NCI-H748 (cell line): ENCODE measurements at regions not wholly inside any gene's neighbourhood (a gene's known extent, or its start where the extent isn't known, plus 50 kb on each side); places are given as distances from the start of the nearest gene placed in this dataset.
A peak's percentile ranks its signal among the peaks of the same experiment; 100 is the strongest.
"Not testable (repeated sequence)": the region's sequence is repeated elsewhere in the genome, so short reads cannot be mapped to it uniquely, and the experiment has no call there.

Source experiments
- DNase-seq: peaks from one replicate; lab custom pipeline; 2025; ENCODE audit not compliant: unreplicated experiment; lab: John Stamatoyannopoulos, UW

GRCh38 chr20:8986631-8987030 lies 82.3 kb upstream of the PLCB4 start:
- DNase-seq = no peak

GRCh38 chr20:8990770-8991169 lies 78.1 kb upstream of the PLCB4 start:
- no peak for DNase-seq

GRCh38 chr20:8994045-8994444 lies 74.8 kb upstream of the PLCB4 start:
- no peak for DNase-seq

GRCh38 chr20:8995761-8996160 lies 73.1 kb upstream of the PLCB4 start:
- no peak for DNase-seq

GRCh38 chr20:8996817-8997512 lies 71.9 kb upstream of the PLCB4 start:
- peak; percentile 78 for DNase-seq

- peak; percentile 76 for DNase-seq
These were observed 71.2 kb upstream of the PLCB4 start for GRCh38 chr20:8997701-8998117.

- no peak for DNase-seq
These were observed 57.8 kb upstream of the PLCB4 start for GRCh38 chr20:9011121-9011520.

- DNase-seq = not testable (repeated sequence)
These were observed 53.5 kb upstream of the PLCB4 start for GRCh38 chr20:9015232-9015983.

- DNase-seq = no peak
These were observed 52.9 kb upstream of the PLCB4 start for GRCh38 chr20:9015984-9016324.

- no peak for DNase-seq
These were observed 50.5 kb upstream of the PLCB4 start for GRCh38 chr20:9018346-9018745.
